ENCODE measurements at regions not wholly inside any gene's neighbourhood (a gene's known extent, or its start where the extent isn't known, plus 50 kb on each side); places are given as distances from the start of the nearest gene placed in this dataset.

GRCh38 chr7:25633426-25634036 lies 405.2 kb upstream of the NPVF start:
- no peak for DNase-seq (ENCODE audit: low spot score)

- no peak for DNase-seq (ENCODE audit: low spot score)
These were observed 407.9 kb upstream of the NPVF start for GRCh38 chr7:25636168-25636567.

- no peak for DNase-seq (ENCODE audit: low spot score)
These were observed 408.6 kb upstream of the NPVF start for GRCh38 chr7:25636871-25637283.

- DNase-seq (ENCODE audit: low spot score): no peak
These were observed 409.8 kb upstream of the NPVF start for GRCh38 chr7:25638068-25638467.

- no peak for DNase-seq (ENCODE audit: low spot score)
These were observed 410.4 kb upstream of the NPVF start for GRCh38 chr7:25638590-25639244.

GRCh38 chr7:25642849-25643248 lies 414.6 kb upstream of the NPVF start:
- no peak for DNase-seq (ENCODE audit: low spot score)

- no peak for DNase-seq (ENCODE audit: low spot score)
These were observed 415.0 kb upstream of the NPVF start for GRCh38 chr7:25643286-25643685.

- no peak for DNase-seq (ENCODE audit: low spot score)
These were observed 415.6 kb upstream of the NPVF start for GRCh38 chr7:25643770-25644394.

- no peak for DNase-seq (ENCODE audit: low spot score)
These were observed 418.6 kb upstream of the NPVF start for GRCh38 chr7:25646726-25647413.

- no peak for DNase-seq (ENCODE audit: low spot score)
These were observed 419.6 kb upstream of the NPVF start for GRCh38 chr7:25647872-25648271.

- no peak for DNase-seq (ENCODE audit: low spot score)
These were observed 424.1 kb upstream of the NPVF start for GRCh38 chr7:25652366-25652765.

GRCh38 chr7:25653384-25653783 lies 425.1 kb upstream of the NPVF start:
- DNase-seq (ENCODE audit: low spot score): no peak

- DNase-seq (ENCODE audit: low spot score): no peak
These were observed 427.8 kb upstream of the NPVF start for GRCh38 chr7:25656071-25656470.

GRCh38 chr7:25656581-25657026 lies 428.3 kb upstream of the NPVF start:
- no peak for DNase-seq (ENCODE audit: low spot score)

GRCh38 chr7:25658375-25658774 lies 430.1 kb upstream of the NPVF start:
- DNase-seq (ENCODE audit: low spot score): no peak

- no peak for DNase-seq (ENCODE audit: low spot score)
These were observed 431.6 kb upstream of the NPVF start for GRCh38 chr7:25659841-25660240.

GRCh38 chr7:25662841-25663800 lies 434.8 kb upstream of the NPVF start:
- no peak for DNase-seq (ENCODE audit: low spot score)

GRCh38 chr7:25663877-25664276 lies 435.6 kb upstream of the NPVF start:
- no peak for DNase-seq (ENCODE audit: low spot score)

- DNase-seq (ENCODE audit: low spot score): no peak
These were observed 436.3 kb upstream of the NPVF start for GRCh38 chr7:25664593-25664992.

- no peak for DNase-seq (ENCODE audit: low spot score)
These were observed 437.1 kb upstream of the NPVF start for GRCh38 chr7:25665374-25665773.

- DNase-seq (ENCODE audit: low spot score): no peak
These were observed 437.8 kb upstream of the NPVF start for GRCh38 chr7:25665903-25666670.
